Posterior vena cava (tissue), 2 donors: ENCODE measurements at regions not wholly inside any gene's neighbourhood (a gene's known extent, or its start where the extent isn't known, plus 50 kb on each side); places are given as distances from the start of the nearest gene placed in this dataset.

Experiments
- DNase-seq: peaks from one replicate; pipeline ENCODE4 v3.0.0-alpha.2; 2020; ENCODE audit warnings: low spot score
- intact Hi-C, 2 donors: fragments of 100-400 bp; cut with DNase I; formaldehyde crosslinking; loops; one replicate each; pipeline versions ENCODE4 v1.14.1 to v1.14.2; 2022 to 2023
- donor health status: DM: yes; HTN: yes; CAD: no.
- donor health status: DM: yes; HTN: yes; CAD: no.

DNA sequence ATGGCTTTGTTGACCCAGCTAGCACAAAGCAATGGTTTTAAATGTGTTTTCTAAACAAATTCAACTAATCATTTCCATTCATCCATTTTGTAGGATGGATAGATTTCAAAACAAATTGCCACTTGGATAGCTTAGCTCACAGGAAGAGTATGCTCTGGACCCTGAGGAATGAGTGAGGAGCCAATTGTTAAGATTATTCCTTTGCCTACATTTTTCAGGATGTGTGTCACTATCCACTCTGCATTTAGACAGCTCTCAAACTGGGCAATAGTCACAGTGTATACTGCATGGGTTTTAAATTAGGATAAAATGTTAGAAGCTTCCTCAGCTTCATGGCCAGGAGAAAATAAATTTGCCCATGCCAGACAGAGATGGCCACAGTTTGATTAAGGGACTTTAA is 605.6 kb upstream of the TEX47 start:
- intact Hi-C loops: no loop called here
- no peak for DNase-seq

- intact Hi-C loops: no loop called here
Measured at GRCh38 chr7:89401690-89402089, 606.2 kb upstream of the TEX47 start.

DNA sequence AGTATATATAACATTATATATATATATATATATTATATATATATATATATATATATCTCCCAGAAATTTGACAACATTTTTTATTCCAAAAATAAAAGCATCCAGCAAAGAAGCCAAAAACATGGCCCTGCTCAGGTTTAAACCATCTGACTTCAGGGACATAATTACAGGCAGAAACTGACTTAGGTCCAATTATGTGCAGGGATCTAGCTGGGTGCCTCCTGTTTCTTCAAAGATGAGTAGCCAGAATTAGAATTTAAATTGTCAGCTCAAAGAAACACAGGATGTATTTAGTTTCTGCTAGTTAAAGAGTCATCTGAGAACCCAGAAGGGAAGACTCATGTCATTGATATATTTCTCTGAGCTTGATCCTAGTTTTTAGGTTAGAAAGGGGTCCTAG is 656.4 kb upstream of the TEX47 start:
- intact Hi-C loops: no loop called here

More at GRCh38 chr7:89401690-89402089, 606.2 kb upstream of the TEX47 start:
- DNase-seq: no peak

GRCh38 chr7:89456556-89456955 is 661.0 kb upstream of the TEX47 start:
- intact Hi-C loops: no loop called here
- no peak for DNase-seq

More for the DNA sequence above, 656.4 kb upstream of the TEX47 start:
- DNase-seq: no peak

DNA sequence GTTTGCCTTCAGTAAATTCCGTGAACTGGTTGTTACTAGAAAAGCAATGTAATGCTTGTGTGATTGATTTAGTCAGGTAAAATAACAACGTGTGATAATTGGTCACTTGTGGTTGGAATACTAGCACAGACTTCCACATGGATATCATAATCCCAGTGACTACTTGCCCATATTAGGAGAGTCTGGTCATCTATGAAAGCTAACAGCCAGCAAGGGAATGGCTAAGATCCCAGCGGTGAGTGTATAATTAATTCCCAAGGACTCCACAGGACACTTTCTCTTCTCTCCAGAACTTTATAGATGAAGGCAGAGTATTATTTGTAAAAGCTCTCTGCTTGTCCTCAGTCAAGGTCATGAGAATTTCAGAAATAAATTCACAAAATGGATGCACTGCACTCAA is 662.6 kb upstream of the TEX47 start:
- no peak for DNase-seq
- intact Hi-C loops: no loop called here

DNA sequence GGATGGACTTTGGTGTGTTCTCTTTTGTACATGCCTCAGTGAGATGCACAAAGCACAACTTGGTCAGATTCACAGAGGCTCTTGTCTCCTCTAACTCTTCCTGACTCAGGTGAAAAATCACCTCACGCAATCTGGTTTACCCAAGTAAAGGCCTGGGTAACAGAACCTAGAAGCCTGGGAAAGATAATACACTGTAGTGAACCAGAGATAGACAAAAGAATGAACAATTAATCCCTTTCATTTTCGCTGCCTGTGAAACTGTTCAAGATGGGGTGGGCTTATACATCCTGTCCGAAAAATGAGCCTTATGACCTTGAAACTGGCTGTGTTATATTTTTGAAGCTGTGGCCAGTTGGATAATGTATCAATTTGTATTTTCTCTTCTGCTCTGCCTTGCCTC is 678.9 kb upstream of the TEX47 start:
- DNase-seq: no peak
- intact Hi-C loops: no loop called here

- intact Hi-C loops: no loop called here
- no peak for DNase-seq
Measured at GRCh38 chr7:89477991-89478390, 676.3 kb upstream of the STEAP1 start.

GRCh38 chr7:89495704-89496103 is 658.6 kb upstream of the STEAP1 start:
- no peak for DNase-seq
- intact Hi-C loops: no loop called here

GRCh38 chr7:89500084-89500483 is 654.2 kb upstream of the STEAP1 start:
- DNase-seq: no peak
- intact Hi-C loops: no loop called here

DNA sequence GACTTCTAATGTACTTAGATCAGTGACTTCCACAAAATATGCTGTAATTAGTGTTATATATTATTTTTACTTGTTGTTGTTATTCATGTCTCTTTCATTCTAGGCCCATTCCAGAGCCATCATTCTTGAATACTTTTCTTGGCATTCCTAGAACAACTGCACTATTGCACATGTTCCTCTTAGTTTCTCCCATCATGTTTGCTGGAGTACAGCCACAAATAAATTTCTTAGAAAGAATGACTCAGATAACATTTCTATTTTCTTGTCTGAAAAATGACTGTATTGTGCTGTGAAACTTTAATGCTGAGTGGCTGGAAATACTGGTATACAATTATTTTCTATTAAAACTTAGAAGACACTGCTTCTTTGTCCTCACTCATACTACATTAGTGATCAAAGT is 651.0 kb upstream of the STEAP1 start:
- DNase-seq: no peak
- intact Hi-C loops: no loop called here

DNA sequence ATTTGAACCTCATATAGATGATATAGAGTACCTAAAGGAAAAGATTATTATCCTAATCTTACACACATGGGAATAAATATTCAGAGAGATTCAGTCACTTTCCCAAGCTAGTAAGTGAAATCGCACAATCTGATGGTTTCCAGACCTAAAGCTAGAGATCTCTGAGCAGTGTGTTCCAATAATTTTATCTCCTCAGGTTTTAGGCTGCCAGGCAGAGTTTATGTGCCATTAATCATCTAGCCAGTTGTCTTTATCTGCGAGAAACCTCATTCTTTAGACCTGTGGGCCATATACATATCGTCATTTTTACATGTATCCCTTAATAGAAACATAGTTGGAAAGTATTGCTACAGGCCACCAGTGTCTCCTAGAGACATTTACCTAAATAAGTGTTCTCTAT is 647.2 kb upstream of the STEAP1 start:
- intact Hi-C loops: no loop called here
- DNase-seq: no peak

DNA sequence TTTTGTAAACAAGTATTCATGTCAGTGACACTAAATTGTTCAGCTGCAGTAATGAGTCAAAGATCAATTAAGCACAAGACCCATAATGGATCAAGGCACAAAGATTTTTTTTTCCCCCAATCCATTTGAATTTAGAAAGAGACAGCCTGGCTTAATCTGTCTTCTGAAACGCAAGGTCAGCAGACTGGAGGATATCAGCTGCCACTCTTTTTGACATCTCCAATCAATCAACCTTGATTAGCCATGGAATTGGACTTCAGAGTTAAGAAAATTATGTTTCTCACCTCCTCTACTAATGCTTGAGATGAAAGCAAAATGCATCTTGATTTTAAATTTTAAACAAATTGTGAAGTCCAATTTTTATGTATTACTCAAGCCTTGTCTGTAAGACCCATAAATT is 642.4 kb upstream of the STEAP1 start:
- intact Hi-C loops: no loop called here

GRCh38 chr7:89514970-89515369 is 639.3 kb upstream of the STEAP1 start:
- DNase-seq: no peak
- intact Hi-C loops: no loop called here

More for the DNA sequence above, 642.4 kb upstream of the STEAP1 start:
- no peak for DNase-seq

- intact Hi-C loops: no loop called here
- DNase-seq: no peak
Measured at GRCh38 chr7:89517815-89518214, 636.5 kb upstream of the STEAP1 start.

DNA sequence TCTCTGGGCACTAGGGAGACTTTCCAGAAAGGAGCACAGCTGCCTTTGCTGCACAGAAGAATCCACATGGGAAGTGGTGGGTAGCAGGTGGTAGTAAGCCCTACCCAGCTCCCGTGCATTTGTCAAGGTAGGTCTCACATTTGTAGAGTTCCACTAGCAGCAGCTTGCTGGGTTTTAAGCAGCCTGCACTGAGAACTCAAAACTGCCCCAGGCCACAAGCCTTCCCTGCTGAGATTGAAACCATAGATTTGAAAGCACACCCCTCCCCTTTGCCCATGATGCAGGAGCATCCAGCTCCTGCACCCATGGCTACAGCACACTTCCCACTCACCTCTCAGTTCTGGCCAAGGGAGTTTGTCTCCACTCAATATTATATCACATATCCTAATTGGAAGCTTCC is 604.5 kb upstream of the STEAP1 start:
- intact Hi-C loops: no loop called here
- DNase-seq: no peak

GRCh38 chr7:89554209-89554608 is 600.1 kb upstream of the STEAP1 start:
- DNase-seq: no peak
- intact Hi-C loops: no loop called here

- intact Hi-C loops: no loop called here
- DNase-seq: no peak
Measured at GRCh38 chr7:89559596-89559995, 594.7 kb upstream of the STEAP1 start.

- DNase-seq: no peak
- intact Hi-C loops: no loop called here
Measured at GRCh38 chr7:89563597-89563996, 590.7 kb upstream of the STEAP1 start.

- DNase-seq: no peak
- intact Hi-C loops: no loop called here
Measured at GRCh38 chr7:89584896-89585295, 569.4 kb upstream of the STEAP1 start.

GRCh38 chr7:89593125-89593524 is 561.1 kb upstream of the STEAP1 start:
- DNase-seq: no peak
- intact Hi-C loops: no loop called here

DNA sequence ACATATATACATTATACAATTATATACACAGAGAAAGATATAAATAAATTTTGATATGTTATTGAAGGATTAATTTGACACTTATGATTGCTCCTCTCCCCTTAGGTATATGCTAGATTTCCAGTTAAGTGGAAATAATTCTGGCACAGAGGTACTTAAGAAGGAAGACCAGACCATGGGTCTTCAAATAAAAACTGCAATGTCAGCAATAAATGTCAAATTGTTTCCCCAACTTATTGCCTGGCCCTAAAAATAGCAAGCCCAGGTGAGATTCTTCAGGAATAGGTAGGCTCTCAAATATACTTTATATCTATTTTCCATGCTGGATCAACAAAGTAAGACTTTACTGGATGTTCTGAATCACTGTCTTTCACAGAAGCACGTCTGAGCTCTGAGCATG is 551.3 kb upstream of the STEAP1 start:
- intact Hi-C loops: no loop called here
- DNase-seq: no peak

- DNase-seq: no peak
- intact Hi-C loops: no loop called here
Measured at GRCh38 chr7:89605362-89605761, 548.9 kb upstream of the STEAP1 start.
